GM18951 (cell line): ENCODE measurements at regions not wholly inside any gene's neighbourhood (a gene's known extent, or its start where the extent isn't known, plus 50 kb on each side); places are given as distances from the start of the nearest gene placed in this dataset.
"Not testable (repeated sequence)": the region's sequence is repeated elsewhere in the genome, so short reads cannot be mapped to it uniquely, and the experiment has no call there.

Experiments used
- POLR2A ChIP-seq: IDR thresholded peaks from 4 replicates; pipeline ENCODE4 v1.6.1; 2011; ENCODE audit warnings: mild to moderate bottlenecking; ENCODE audit not compliant: insufficient read length, insufficient read depth; ENCODE audit errors: extremely low read depth
- in situ Hi-C: fragments of 300-500 bp; cut with MboI; formaldehyde crosslinking; loops from one replicate; pipeline ENCODE4 v1.12.0; 2022; ENCODE audit warnings: low sequenced_read_pairs, mixed read lengths, inconsistent platforms; ENCODE audit not compliant: unreplicated experiment

DNA sequence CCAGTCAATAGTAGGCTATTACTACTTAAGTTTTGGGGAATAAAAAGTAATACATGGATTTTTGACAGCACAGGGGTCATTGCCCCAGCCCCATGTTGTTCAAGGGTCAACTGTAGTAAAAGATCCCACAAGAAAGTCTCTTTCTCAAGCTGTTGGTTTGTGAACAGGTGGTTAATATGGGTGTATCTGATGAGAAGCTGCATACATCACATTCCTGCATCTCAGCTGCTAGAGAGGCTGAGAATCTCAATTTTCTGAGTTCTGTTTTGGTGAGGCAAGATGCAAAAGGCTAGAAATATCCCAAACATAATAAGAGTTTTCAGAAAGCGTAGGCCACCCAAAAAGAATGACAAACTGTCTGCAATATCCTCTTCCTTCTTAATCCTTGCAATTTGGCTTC, 76.8 kb upstream of the DAPK1 start:
- in situ Hi-C loops, result no loop called here
- TF ChIP-seq POLR2A, result no peak

DNA sequence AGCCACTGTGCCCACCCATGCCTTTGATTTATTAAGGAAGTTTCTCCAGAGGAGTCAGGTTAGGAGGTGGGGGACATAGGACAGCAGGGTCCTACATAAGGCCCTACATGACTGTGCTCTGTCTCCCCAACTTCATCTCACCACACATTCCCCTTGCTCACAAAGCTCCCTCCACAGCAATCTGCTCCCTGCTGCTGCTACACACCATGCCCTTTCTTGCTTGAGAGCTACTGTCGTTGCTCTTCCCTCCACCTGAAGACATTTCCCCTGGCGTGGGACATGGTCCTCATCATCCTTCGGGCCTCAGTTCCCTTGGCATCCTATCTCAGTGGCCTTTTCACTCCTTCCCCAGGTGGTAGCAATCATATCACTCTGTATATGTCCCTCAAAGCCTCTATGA, 75.9 kb upstream of the DAPK1 start:
- no peak for TF ChIP-seq POLR2A
- in situ Hi-C loops, result no loop called here

DNA sequence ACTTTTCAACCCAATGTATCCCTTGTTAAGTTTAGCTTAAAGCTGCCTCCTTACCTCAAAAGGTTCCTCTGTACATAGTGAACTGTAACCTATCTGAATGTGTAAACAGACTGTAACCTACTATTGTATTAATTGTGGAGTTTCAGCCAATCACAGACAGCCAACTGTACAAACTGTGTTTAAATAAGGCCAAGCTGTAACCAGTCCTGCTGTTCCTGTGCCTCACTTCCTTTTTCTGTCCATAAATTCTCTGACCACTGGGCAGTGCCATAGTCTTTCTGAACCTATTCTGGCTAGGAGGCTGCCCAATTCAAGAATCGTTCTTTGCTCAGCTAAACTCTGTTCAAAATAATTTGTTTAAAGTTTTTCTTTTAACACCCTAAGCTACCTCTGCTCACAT, 74.7 kb upstream of the DAPK1 start:
- no peak for TF ChIP-seq POLR2A
- in situ Hi-C loops, result no loop called here

DNA sequence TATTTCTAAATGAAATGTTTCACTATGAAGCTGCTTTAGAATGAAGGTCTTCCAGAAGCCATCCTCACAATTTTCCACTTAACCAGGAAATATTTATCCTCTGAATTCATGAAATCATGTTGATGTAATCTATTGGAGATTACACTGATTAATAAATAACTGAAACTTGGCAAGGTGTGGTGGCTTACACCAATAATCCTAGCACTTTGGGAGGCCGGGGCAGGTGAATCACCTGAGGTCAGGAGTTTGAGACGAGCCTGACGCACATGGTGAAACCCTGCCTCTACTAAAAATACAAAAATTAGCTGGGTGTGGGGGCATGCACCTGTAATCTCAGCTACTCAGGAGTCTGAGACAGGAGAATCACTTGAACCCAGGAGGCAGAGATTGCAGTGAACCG, 73.8 kb upstream of the DAPK1 start:
- in situ Hi-C loops, result not testable (repeated sequence)

DNA sequence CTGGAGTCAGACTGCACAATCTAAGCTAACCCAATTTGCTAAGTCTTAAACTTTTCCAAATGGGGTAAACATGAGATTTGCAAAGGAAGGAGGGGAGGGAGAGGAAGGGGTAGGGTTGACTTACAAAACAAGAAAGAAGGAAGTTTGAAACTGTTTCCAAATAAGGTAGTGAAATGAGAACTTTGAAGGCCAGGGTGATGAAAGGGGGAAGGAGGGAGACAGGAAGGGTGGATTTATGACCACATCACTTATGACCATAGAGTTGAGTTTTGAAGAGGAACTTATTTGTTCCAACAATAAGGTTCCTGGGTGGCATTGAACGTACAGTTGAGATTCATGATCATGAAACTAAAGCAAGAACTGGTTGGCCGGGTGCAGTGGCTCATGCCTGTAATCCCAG, 72.5 kb upstream of the DAPK1 start:
- in situ Hi-C loops, result no loop called here
- no peak for TF ChIP-seq POLR2A

DNA sequence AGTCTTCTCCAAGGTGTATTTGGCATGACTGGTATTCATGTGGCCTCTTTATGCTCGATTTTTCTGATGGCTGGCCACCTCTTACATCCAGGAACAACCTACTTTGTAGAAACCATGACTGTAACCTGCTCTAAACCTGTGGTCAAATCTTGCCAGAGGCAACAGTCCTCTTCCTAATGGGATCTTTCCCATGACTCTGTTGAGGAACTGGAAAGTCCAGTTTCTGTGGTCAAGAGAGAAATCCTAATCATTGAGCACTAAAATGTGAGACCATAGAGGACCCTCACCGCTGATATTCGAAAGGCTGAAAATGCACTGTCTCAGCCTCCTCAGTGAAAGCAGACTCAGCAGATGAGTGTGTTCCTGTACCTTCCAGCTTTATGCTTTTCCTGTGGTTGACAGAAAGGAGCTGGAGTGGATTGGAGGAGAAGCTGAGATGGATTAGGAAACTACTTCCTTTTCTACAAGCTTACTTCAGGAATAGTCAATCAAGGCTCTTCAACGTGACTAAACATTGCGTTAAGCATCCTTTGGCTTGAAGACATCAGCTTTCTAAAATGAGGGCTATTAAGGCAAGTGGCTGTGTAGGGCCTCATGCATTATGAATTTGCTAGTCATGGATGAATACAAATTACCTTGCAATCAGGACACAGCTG, 69.7 kb upstream of the DAPK1 start:
- no peak for TF ChIP-seq POLR2A
- in situ Hi-C loops, result no loop called here

DNA sequence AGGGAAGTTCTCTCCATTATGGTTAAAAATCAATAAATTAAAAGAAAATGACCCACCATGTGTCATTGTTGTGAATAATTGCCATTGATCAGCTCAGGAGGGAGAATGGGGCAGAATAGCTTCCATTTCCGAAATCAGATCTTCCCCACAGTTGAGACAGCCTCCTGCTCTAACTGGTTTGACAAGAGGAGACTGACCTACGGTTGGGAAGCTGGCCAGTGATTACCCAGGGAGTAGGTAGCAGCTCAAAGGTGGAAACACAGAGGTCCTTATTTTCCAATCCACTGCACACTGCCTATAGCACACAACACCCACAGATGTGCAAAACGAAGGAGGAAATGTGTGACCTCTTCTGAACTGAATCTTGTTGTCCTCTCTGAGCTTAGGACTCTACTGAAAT, 69.0 kb upstream of the DAPK1 start:
- in situ Hi-C loops, result no loop called here
- no peak for TF ChIP-seq POLR2A

DNA sequence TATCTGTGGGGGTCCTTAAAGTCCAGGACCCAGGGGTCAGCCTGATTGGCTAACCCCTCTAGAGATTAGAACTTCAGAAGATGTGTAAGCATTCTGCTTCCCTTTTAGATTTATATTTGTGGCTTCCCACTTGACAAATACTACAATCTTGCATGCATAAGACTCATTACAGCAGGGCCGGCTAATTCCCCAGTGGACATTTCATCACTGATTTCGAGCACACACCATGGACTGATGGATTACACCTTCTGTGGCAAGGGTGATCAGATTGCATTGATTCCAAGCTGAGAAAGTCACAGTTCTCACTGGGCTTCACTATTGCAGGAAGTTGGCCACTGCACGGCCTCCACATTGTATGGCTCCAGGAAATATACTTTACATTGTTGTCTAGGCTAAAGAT, 65.8 kb upstream of the DAPK1 start:
- in situ Hi-C loops, result no loop called here
- no peak for TF ChIP-seq POLR2A

DNA sequence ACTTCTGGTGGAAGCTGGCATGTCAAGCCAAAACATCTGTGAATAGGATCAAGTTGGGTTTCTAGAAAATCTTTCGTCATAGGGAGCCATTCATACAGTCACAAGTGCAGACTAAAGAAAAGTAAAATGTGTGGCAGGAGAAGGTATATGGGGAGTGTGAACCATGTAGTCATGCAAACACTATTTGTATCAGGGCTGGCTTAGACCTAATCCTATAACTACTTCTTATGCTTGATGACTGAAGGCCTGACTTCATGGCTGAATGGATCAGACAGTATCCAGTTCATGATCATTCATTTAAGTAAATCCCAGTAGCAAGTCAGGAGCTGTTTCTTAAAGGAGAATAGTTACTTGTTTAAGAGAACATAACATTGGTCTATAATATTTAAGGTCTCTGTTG, 63.8 kb upstream of the DAPK1 start:
- TF ChIP-seq POLR2A, result no peak
- in situ Hi-C loops, result no loop called here

DNA sequence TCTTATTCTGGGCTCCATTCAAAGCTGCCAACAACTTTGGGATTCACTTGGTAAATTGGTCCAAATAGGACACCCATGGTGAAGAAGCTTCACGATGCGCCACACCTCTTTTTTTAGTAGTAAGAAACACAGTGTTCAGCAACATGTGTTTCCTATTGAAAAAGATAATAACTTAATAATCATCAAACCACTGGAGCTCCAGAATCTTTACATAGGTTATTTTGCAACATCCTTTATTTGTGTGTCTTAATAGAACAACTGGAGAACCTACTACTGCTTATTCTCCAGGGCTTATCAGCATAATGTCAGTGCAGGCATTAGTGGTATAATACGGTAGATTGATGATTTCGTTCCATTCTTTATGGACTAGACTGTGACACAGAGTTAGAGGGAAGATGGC, 63.3 kb upstream of the DAPK1 start:
- no peak for TF ChIP-seq POLR2A
- in situ Hi-C loops, result no loop called here

DNA sequence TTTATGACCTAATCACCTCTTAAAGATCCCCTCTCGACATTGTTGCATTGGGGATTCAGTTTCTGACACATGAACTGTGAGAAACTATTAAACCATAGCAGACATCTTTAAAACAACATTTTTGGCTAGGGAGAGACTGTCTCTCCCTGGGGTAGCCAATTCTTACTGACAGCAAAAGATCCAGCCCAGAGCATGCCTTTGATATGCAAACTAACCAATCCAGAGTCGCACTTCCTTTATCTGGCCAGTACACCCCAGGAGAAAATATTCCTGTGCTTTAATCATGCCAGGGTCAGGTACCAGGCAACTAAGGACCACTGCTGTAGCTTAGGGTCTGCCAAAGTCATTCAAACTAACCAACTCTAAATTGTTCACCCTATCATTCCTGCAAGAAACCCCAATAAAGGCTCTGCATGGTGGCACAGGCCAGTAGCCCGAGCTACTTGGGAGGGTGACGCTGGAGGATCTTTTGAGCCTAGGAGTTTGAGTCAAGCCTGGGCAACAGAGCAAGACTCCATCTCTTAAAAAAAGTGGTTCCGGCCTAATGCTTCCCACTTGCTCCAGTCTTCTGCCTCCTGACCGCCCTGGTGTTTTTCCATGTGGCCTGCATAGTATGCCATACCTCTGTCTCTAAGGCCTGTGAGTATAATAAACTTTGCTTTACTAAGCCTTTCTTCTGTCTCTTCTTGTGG, 62.3 kb upstream of the DAPK1 start:
- no peak for TF ChIP-seq POLR2A
- in situ Hi-C loops, result no loop called here

DNA sequence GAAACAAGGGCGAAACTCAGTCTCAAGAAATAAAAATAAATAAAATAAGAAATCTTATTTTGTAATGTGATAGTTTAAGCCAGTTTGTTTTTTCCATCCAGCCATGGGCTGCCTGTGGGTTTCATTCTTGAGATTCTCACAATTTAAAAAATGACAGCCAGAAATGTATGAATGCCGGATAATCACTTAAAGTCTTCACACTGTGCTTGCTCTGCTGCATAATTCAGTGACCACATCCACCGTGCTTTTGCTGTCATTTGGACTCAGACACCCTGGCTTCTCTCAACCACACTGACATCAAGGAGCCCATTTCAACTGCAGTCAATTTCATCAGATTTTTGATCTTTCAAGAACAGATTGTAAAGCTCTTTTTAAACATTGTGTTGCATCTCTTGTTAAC, 61.0 kb upstream of the DAPK1 start:
- TF ChIP-seq POLR2A, result no peak
- in situ Hi-C loops, result no loop called here

DNA sequence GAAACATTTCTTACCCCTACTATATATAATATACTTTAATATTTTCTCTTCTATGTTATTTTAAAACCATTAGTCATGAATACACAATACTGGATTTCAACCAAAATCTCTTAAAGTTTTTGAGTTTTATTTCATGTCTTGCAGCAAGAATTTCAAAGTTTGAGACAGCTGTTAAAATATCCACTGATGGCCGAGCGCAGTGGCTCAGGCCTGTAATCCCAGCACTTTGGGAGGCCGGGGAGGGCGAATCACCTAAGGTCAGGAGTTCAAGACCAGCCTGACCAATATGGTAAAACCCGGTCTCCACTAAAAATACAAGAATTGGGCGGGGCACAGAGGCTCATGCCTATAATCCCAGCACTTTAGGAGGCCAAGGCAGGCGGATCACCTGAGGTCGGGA, 59.7 kb upstream of the DAPK1 start:
- in situ Hi-C loops, result no loop called here
- no peak for TF ChIP-seq POLR2A

DNA sequence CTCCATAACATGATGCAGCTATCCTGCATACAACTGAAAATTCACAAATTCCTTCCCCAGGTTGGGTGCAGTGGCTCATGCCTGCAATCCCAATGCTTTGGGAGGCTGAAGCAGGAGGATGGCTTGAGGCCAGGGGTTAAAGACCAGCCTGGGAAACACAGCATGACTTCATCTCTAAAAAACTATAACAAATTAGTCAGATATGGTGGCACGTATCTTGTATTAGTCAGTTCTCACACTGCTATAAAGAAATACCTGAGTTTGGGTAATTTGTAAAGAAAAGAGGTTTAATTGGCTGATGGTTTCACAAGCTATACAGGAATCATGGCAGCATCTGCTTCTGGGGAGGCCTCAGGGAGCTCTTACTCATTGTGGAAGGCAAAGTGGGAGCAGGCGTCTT, 56.4 kb upstream of the DAPK1 start:
- in situ Hi-C loops, result no loop called here
- TF ChIP-seq POLR2A, result no peak

DNA sequence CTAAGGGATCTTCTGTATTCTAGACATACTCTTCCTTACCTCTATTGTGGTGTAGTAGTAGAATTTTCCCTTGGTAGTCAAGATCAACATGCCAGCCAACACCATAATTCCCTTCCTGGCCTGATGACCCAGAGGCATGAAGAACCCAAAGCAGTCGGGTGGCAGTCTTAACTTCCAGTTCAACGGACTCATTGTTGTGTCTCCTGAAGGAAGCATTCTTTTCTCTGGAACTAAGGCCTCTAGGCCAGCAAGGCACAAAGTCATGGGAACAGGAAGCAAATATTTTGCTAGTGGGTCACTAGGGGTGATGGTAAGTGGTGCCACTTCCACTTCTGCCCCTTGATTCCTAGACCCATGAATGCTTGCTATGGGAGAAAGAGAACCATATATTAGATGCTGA, 55.2 kb upstream of the DAPK1 start:
- no peak for TF ChIP-seq POLR2A

More for the DNA sequence above, 55.2 kb upstream of the DAPK1 start:
- in situ Hi-C loops, result no loop called here
